Naive thymus-derived CD8-positive, alpha-beta T cell (primary cell): ENCODE measurements at regions not wholly inside any gene's neighbourhood (a gene's known extent, or its start where the extent isn't known, plus 50 kb on each side); places are given as distances from the start of the nearest gene placed in this dataset.
"Not testable (repeated sequence)": the region's sequence is repeated elsewhere in the genome, so short reads cannot be mapped to it uniquely, and the experiment has no call there.

Source experiments
- ATAC-seq, 2 donors: fragments of 150-1000 bp; cut with Tn5 transposase in 1 of 2; sonication (Bioruptor Pico), chemical (Tn5 transposase) in 1 of 2; 1 replicate in 1 of 2; 2 replicates in 1 of 2; pipeline ENCODE4 v1.10.0; 2021; ENCODE audit warnings: mild to moderate bottlenecking in 2 of 2, moderate library complexity in 2 of 2
- POLR2A ChIA-PET: fragments of 350-600 bp; sonication (Branson Sonifier 250); formaldehyde crosslinking; loops from one replicate; lab custom pipeline; 2021; ENCODE audit warnings: antibody characterized with exemption; lab: Charles Lee
- DNase-seq, 10 donors: peaks; one replicate each; pipeline versions ENCODE4 v3.0.0 to v3.0.0-alpha.2; 2020 to 2022
- H3K27ac Mint-ChIP-seq, 10 donors: one replicate each; pipeline ENCODE4 v1.8.0; 2020 to 2022; ENCODE audit warnings: mild to moderate bottlenecking in 10 of 10, mixed read lengths in 10 of 10, moderate library complexity in 4 of 10, inconsistent platforms in 1 of 10
- H3K27me3 Mint-ChIP-seq, 5 donors: one replicate each; pipeline ENCODE4 v1.8.0; 2021 to 2022; ENCODE audit warnings: mixed read lengths in 5 of 5
- H3K36me3 Mint-ChIP-seq, 3 donors: one replicate each; pipeline ENCODE4 v1.8.0; 2020 to 2022; ENCODE audit warnings: mixed read lengths in 3 of 3, mild to moderate bottlenecking in 2 of 3, inconsistent platforms in 1 of 3
- H3K4me1 Mint-ChIP-seq, 4 donors: one replicate each; pipeline ENCODE4 v1.8.0; 2021 to 2022; ENCODE audit warnings: mixed read lengths in 4 of 4
- H3K4me3 Mint-ChIP-seq, 10 donors: one replicate each; pipeline ENCODE4 v1.8.0; 2020 to 2022; ENCODE audit warnings: mild to moderate bottlenecking in 10 of 10, mixed read lengths in 10 of 10, moderate library complexity in 6 of 10, inconsistent platforms in 1 of 10
- H3K9me3 Mint-ChIP-seq, 9 donors: one replicate each; pipeline ENCODE4 v1.8.0; 2020 to 2022; ENCODE audit warnings: mixed read lengths in 9 of 9, mild to moderate bottlenecking in 3 of 9, inconsistent platforms in 1 of 9, moderate library complexity in 1 of 9

DNA sequence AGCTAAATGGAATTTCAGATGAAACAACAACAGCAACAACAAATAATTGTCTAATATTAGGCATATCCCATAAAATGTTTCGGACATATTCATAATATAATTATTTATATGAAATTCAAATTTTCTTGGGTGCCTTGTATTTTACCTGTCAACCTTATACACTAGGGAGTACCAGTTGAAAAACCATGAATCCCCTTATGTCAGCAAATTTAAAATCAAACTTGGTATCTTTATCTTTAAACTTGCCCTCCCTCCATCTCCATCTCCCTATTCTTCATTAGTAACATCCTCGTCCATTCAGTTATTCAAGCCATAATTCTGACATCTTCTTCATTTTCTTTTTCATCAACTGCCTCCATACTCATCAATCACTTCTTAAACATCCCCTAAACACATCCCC, 974.5 kb upstream of the HS3ST1 start:
- ATAC-seq (no peak), DNase-seq (no peak)
- H3K4me1 Mint-ChIP-seq, result no peaks in the 10 kb centered on the region
- no peaks in the 10 kb centered on the region for H3K27me3 Mint-ChIP-seq
- peaks cover 0 to 23% (median 5%) of the 10 kb centered on the region in 9 donors for H3K9me3 Mint-ChIP-seq
- H3K36me3 Mint-ChIP-seq, result no peaks in the 10 kb centered on the region
- H3K27ac Mint-ChIP-seq, result no peak overlapping the region
- no peak overlapping the region for H3K4me3 Mint-ChIP-seq
- POLR2A ChIA-PET, result no interaction called here

DNA sequence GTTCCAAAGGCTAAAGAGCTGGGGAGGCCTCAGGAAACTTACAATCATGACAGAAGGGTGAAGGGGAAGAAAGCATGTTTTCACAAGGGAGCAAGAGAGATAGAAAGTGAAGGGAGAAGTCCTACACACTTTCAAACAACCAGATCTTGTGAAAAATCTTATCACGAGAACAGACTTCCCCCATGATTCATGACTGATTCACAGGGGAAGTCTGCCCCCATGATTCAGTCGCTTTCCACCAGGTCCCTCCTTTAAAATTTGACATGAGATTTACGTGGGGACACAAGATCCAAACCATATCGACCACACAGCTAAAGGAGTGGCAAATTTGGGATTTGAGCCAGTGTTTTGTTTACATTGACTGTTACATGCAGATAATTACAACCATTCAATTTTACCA, 971.1 kb upstream of the HS3ST1 start:
- POLR2A ChIA-PET, result no interaction called here
- no peaks in the 10 kb centered on the region for H3K36me3 Mint-ChIP-seq
- H3K27ac Mint-ChIP-seq, result no peak overlapping the region
- H3K4me3 Mint-ChIP-seq, result no peak overlapping the region
- no peaks in the 10 kb centered on the region for H3K27me3 Mint-ChIP-seq
- H3K4me1 Mint-ChIP-seq, result no peaks in the 10 kb centered on the region
- H3K9me3 Mint-ChIP-seq, result peaks cover 0 to 28% (median 5%) of the 10 kb centered on the region in 9 donors
- ATAC-seq (no peak), DNase-seq (no peak)

DNA sequence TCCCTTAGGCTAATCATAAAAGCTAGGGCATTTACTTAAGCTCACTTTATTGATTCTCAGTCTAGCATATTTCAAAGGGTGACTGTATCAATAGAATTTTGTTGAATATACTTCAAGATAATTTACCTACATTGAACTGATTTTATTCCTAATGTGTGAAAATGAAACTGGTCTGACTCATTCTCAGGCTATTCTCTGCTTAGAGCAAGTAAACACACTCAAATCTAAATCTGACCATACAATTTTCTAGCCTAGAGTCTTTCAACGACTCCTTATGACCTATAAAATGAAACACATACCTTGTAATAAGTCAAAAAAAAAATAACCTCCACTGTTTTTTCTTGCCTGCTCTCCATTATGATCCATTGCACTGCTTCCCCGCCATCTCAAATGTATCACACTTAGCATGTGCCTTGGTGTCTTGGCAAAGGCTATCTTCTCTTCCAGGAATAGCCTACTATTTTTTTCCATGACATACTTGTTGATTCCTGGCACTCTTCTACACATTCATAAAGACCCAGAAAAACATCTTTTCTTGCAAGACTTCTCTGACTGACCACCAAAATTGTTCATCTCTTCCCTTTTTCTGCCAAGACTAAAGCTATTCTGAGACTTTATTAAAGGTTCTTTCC, 965.1 kb upstream of the HS3ST1 start:
- H3K9me3 Mint-ChIP-seq, result peaks cover 0 to 13% (median 2%) of the 10 kb centered on the region in 9 donors
- H3K36me3 Mint-ChIP-seq, result no peaks in the 10 kb centered on the region
- H3K27ac Mint-ChIP-seq, result no peak overlapping the region
- POLR2A ChIA-PET, result no interaction called here
- ATAC-seq (no peak), DNase-seq (no peak)
- no peaks in the 10 kb centered on the region for H3K27me3 Mint-ChIP-seq
- no peak overlapping the region for H3K4me3 Mint-ChIP-seq
- no peaks in the 10 kb centered on the region for H3K4me1 Mint-ChIP-seq

DNA sequence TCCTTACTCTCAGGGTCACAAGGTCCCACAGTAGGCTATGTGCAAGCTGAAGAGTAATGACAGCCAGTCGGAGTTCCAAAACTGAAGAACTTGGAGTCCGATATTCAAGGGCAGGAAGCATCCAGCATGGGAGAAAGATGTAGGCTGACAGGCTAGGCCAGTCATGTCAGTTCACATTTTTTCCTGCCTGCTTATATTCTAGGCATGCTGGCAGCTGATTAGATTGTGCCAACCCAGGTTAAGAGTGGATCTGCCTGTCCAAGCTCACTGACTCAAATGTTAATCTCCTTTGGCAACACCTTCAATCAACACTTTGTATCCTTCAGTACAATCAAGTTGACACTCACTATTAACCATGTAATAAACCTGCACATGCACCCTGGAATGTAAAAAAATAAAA, 960.9 kb upstream of the HS3ST1 start:
- Mint-ChIP-seq H3K36me3 (no peaks in the 10 kb centered on the region), H3K4me1 (no peaks in the 10 kb centered on the region), H3K27me3 (no peaks in the 10 kb centered on the region), H3K27ac (no peak overlapping the region), H3K9me3 (peaks cover 0 to 7% (median 2%) of the 10 kb centered on the region in 9 donors), H3K4me3 (no peak overlapping the region)
- POLR2A ChIA-PET, result no interaction called here
- ATAC-seq (no peak), DNase-seq (no peak)

DNA sequence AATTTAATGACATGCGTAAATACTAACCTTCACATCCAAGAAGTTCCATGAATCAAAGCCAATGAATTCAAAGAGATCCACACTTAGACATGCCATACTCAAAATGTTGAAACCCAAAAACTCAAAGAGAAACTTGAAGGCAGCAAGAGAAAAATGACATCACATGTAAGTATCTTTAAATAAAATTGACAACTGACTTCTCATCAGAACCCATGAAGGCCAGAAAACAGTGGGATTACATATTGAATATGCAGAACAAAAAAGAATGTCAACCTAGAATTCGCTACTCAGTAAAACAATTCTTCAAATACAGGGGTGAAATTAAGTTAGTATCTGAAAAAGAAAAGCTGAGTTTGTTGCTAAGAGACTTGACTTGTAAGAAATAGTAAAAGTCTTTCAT, 953.9 kb upstream of the HS3ST1 start:
- POLR2A ChIA-PET, result no interaction called here
- DNase-seq (no peak), ATAC-seq (no peak)
- Mint-ChIP-seq H3K4me3 (no peak overlapping the region), H3K4me1 (peaks cover 0 to 2% (median 0%) of the 10 kb centered on the region in 4 donors), H3K27ac (no peak overlapping the region), H3K9me3 (peaks cover 0 to 24% (median 11%) of the 10 kb centered on the region in 9 donors), H3K27me3 (no peaks in the 10 kb centered on the region), H3K36me3 (no peaks in the 10 kb centered on the region)

DNA sequence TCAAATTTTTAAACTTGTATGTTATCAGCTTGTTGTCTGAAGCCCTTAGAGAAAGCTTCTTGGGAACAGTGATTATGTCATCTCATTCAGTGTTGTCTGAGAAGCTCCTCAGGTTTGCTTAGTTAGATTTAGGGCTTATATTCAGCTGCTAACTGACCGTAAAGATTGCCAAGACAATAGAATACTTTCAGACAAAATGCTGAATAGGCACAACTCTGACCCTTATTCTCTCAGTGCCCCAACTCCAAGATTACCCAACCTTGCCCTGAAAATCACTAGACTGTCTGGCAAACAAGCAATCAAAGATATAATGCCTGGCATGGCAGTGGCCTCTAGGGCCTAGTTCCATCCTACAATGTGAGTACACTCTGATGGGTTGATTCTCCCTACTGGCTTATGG, 950.5 kb upstream of the HS3ST1 start:
- ATAC-seq (no peak), DNase-seq (no peak)
- POLR2A ChIA-PET, result no interaction called here
- no peaks in the 10 kb centered on the region for H3K27me3 Mint-ChIP-seq
- H3K4me1 Mint-ChIP-seq, result peaks cover 0 to 2% (median 0%) of the 10 kb centered on the region in 4 donors
- peaks cover 0 to 26% (median 11%) of the 10 kb centered on the region in 9 donors for H3K9me3 Mint-ChIP-seq
- no peak overlapping the region for H3K27ac Mint-ChIP-seq
- H3K4me3 Mint-ChIP-seq, result no peak overlapping the region
- no peaks in the 10 kb centered on the region for H3K36me3 Mint-ChIP-seq

DNA sequence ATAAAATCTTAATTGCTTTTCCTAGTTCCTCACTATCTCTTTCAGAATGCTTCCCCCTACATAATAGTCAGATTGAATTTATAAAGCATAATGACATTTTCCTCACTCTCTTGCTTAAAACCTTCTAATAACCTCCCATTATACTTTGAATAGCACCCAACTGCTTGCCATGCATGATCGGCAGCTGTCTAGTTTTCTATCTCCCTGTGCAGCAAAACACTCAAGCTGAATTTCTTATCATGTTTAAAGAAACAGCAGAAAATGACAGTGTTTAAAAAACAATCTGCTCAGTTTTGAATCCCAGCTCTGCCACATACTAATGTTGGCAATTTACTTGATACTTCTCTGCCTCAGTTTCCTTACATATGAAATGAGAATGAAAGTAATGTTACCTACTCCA, 947.1 kb upstream of the HS3ST1 start:
- POLR2A ChIA-PET, result no interaction called here
- Mint-ChIP-seq H3K9me3 (peaks cover 0 to 26% (median 5%) of the 10 kb centered on the region in 9 donors), H3K27me3 (no peaks in the 10 kb centered on the region), H3K4me1 (peaks cover 0 to 2% (median 0%) of the 10 kb centered on the region in 4 donors), H3K4me3 (no peak overlapping the region), H3K36me3 (no peaks in the 10 kb centered on the region), H3K27ac (no peak overlapping the region)
- no peak for DNase-seq
- ATAC-seq, result no peak

DNA sequence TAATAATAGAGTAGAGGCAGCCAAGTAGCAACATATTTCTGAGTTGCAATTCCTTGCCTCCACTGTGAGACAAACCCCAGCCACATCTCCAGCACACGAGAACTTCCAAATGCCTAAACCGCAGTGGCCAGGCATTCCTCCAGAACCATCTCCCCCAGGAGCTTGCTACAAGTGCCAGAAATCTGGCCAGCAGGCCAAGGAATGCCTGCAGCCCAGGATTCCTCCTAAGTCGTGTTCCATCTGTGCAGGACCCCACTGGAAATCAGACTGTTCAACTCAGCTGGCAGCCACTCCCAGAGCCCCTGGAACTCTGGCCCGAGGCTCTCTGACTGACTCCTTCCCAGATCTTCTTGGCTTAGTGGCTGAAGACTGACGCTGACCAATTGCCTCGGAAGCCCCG, 937.2 kb upstream of the HS3ST1 start:
- ATAC-seq, H3K27ac Mint-ChIP-seq, H3K4me1 Mint-ChIP-seq, DNase-seq, H3K36me3 Mint-ChIP-seq, POLR2A ChIA-PET, H3K4me3 Mint-ChIP-seq, H3K27me3 Mint-ChIP-seq: not testable (repeated sequence)
- H3K9me3 Mint-ChIP-seq, result peaks cover 0 to 13% (median 7%) of the 10 kb centered on the region in 9 donors

DNA sequence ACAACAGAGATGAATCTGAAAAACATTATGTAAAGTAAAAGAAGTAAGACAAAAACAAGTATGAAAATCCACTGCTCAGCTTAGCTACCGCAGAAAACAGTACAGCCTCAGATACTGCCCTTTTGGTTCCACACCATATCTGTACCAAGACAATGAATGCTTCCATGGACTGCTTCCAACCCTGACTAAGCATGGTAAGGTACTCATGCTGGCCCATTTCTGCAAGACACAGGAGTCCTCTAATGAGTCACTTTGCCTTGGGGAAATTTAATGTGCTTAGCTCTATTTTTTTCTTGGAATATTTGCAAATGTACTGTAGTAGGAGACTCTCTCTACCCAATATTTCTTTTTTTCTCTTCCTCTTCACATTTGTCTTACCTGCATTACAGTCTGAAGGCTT, 931.7 kb upstream of the HS3ST1 start:
- POLR2A ChIA-PET, result no interaction called here
- DNase-seq (no peak), ATAC-seq (no peak)
- Mint-ChIP-seq H3K4me1 (no peaks in the 10 kb centered on the region), H3K36me3 (no peaks in the 10 kb centered on the region), H3K27me3 (no peaks in the 10 kb centered on the region), H3K27ac (no peak overlapping the region), H3K4me3 (no peak overlapping the region), H3K9me3 (peaks cover 0 to 22% (median 7%) of the 10 kb centered on the region in 9 donors)

DNA sequence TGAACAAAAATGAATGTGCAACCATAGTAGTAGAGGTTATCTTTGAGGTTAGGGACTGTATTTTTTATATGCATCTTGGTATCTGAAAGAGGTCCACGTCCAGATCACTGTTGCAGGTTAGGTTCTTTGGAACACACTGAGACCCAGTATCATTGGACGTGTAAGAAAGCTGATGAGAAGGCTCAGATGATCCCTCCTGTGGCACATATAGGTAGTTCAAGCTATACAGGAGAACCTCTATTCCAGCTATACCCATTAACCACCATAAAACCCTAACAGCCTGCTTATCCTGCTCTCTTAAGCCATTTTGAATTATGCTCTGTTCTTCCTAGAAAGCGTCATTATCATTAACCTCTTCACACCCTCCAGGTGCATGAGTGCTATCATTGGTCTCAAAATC, 930.7 kb upstream of the HS3ST1 start:
- H3K9me3 Mint-ChIP-seq, result peaks cover 0 to 16% (median 3%) of the 10 kb centered on the region in 9 donors
- no peak overlapping the region for H3K4me3 Mint-ChIP-seq
- no peak overlapping the region for H3K27ac Mint-ChIP-seq
- no peak for ATAC-seq
- POLR2A ChIA-PET, result no interaction called here
- no peaks in the 10 kb centered on the region for H3K36me3 Mint-ChIP-seq
- no peak for DNase-seq
- H3K4me1 Mint-ChIP-seq, result no peaks in the 10 kb centered on the region
- no peaks in the 10 kb centered on the region for H3K27me3 Mint-ChIP-seq

DNA sequence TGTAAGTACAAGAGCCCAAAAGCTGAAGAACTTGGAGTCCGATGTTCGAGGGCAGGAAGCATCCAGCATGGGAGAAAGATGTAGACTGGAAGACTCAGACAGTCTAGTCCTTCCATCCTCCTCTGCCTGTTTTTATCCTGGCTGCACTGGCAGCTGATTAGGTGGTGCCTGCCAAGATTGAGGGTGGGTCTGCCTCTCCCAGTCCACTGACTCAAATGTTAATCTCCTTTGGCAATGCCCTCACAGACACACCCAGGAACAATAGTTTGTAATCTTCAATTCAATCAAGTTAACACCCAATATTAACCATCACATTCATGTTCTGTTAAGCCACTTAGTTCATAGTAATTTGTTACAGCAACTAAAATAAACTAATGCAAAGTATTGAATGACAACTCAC, 904.4 kb upstream of the HS3ST1 start:
- H3K27ac Mint-ChIP-seq, DNase-seq, H3K4me1 Mint-ChIP-seq, H3K36me3 Mint-ChIP-seq, POLR2A ChIA-PET, H3K27me3 Mint-ChIP-seq, H3K4me3 Mint-ChIP-seq, ATAC-seq: not testable (repeated sequence)
- peaks cover 0 to 23% (median 13%) of the 10 kb centered on the region in 9 donors for H3K9me3 Mint-ChIP-seq

DNA sequence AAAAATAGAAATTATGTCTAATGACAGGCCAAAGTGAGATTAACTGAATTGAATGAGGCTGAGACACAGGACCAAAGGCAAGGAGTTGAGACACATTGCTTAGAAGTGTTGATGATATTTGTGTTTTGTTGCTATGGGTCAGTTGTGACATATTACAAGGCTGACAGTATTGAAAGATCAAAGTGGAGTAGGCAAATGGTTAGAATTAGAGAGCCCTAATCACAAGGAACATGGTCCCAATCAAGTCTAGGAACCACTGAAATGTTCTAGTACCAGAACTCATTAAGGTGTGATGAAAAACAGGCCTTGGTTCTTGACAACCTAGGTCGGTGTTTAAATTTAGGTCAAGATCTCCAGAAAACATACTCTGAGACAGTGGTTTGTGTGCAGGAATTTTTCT, 896.3 kb upstream of the HS3ST1 start:
- ATAC-seq (no peak), DNase-seq (no peak)
- H3K27me3 Mint-ChIP-seq, result no peaks in the 10 kb centered on the region
- no peak overlapping the region for H3K27ac Mint-ChIP-seq
- no peaks in the 10 kb centered on the region for H3K4me1 Mint-ChIP-seq
- POLR2A ChIA-PET, result no interaction called here
- H3K9me3 Mint-ChIP-seq, result peaks cover 0 to 22% (median 1%) of the 10 kb centered on the region in 9 donors
- no peaks in the 10 kb centered on the region for H3K36me3 Mint-ChIP-seq
- H3K4me3 Mint-ChIP-seq, result no peak overlapping the region

DNA sequence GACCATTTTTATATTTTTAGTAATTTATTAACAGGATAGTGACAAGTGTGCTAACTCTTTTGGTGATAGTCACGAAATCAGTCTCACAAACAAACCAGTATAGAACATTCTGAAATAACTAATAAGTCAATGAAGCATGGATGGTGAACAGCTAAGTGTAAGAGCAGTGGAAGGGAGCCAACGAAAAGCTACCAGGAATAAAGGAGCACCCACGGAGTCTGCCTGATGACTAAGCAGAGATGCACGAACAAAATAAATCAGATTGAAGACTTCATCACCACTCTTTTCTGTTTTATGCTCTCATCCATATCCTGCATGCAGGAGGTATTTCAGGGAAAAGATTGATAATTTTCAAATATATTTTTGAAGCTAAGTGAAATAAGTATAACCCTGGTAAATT, 891.1 kb upstream of the HS3ST1 start:
- POLR2A ChIA-PET, result no interaction called here
- Mint-ChIP-seq H3K9me3 (peaks cover 0 to 31% (median 6%) of the 10 kb centered on the region in 9 donors), H3K36me3 (no peaks in the 10 kb centered on the region), H3K4me1 (no peaks in the 10 kb centered on the region), H3K27me3 (no peaks in the 10 kb centered on the region), H3K27ac (no peak overlapping the region), H3K4me3 (no peak overlapping the region)
- DNase-seq (no peak), ATAC-seq (no peak)

DNA sequence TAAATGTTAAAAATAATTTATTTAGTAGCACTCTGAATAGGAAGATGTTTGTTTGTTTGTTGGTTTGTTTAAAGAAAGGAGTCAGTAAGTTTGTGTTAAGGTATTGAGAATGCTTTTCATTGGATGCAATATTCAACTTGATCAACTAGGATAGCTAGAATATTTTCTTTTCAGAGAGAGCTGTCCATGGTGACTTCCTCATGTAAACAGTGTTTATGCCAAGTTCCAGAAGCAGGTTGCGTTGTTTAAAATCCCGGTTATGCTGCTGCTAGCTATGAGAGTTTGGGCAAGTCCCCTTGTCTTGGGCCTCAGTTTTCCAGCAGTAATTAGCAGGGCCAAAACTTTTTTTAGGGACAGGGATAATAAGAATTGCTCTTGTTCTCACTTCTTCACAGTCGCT, 876.2 kb upstream of the HS3ST1 start:
- H3K9me3 Mint-ChIP-seq, result peaks cover 0 to 31% (median 6%) of the 10 kb centered on the region in 9 donors
- POLR2A ChIA-PET, result no interaction called here
- no peak overlapping the region for H3K27ac Mint-ChIP-seq
- H3K27me3 Mint-ChIP-seq, result no peaks in the 10 kb centered on the region
- DNase-seq (no peak), ATAC-seq (no peak)
- H3K36me3 Mint-ChIP-seq, result no peaks in the 10 kb centered on the region
- no peaks in the 10 kb centered on the region for H3K4me1 Mint-ChIP-seq
- H3K4me3 Mint-ChIP-seq, result no peak overlapping the region
